ENCODE measurements at regions not wholly inside any gene's neighbourhood (a gene's known extent, or its start where the extent isn't known, plus 50 kb on each side); places are given as distances from the start of the nearest gene placed in this dataset.

DNA sequence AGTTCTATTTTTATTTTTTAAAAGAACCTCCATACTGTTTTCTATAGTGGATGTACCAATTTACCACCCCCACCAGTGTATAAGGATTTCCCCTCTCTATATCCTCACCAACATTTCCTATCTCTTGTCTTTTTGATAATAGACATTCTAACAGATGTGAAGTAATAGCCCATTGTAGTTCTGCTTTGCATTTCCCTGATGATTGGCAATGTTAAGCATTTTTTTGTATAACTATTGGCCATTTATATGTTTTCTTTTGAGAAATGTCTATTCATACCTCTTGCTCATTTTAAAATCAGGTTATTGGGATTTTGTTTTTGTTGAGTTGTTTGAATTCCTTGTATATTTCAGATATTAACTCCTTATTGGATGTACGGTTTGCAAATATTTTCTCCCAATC is 251.1 kb upstream of the HTR2C start:
- H3K27ac ChIP-seq: no peak overlapping the region
- TF ChIP-seq, protein P1, sequence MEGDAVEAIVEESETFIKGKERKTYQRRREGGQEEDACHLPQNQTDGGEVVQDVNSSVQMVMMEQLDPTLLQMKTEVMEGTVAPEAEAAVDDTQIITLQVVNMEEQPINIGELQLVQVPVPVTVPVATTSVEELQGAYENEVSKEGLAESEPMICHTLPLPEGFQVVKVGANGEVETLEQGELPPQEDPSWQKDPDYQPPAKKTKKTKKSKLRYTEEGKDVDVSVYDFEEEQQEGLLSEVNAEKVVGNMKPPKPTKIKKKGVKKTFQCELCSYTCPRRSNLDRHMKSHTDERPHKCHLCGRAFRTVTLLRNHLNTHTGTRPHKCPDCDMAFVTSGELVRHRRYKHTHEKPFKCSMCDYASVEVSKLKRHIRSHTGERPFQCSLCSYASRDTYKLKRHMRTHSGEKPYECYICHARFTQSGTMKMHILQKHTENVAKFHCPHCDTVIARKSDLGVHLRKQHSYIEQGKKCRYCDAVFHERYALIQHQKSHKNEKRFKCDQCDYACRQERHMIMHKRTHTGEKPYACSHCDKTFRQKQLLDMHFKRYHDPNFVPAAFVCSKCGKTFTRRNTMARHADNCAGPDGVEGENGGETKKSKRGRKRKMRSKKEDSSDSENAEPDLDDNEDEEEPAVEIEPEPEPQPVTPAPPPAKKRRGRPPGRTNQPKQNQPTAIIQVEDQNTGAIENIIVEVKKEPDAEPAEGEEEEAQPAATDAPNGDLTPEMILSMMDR (conservative IDR thresholded peaks at IDR 0.05): no peak

DNA sequence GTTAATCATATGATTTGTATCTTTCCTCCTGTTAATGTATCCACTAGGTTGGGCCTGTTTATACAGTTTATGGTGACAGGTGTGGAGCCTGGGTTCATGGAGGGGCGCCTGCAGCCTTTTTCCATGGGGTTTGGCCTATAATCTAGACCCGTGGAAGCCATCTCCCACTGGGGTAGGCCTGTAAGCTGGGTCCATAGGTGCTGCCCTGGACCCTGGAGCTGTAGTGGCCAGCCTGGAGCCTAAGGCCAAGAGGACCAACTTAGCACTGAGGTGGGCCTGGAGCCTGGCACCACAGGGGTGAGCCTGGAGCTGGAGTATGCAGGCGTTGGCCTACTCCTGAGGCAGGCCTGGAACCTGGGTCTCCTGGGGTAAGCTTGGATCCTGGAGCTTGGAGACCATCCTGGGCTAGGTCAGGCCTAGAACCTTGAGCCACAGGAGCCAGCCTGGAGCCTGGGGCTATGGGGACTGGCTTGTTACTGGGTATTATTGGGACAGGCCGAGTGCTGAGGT is 249.4 kb upstream of the HTR2C start:
- TF ChIP-seq, protein P1 (conservative IDR thresholded peaks at IDR 0.05): no peak
- H3K27ac ChIP-seq: no peak overlapping the region

DNA sequence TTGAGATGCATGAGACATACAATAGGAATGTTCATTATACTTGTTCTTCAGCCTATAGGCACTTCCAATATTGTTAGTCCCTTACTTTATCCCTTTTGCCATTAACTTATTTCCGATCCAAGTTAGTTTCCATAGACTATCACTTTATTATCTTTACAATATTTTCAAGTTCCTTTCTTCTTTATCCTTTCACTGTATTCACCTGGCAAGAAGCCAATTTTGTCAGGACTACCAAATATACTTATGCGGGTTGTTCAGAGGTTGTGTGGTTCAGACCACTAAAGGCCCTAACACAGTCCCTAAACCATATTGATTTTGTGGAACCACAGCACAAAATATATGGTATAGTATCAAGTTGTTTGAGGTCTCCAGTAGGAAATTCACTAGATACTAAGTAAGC is 245.0 kb upstream of the HTR2C start:
- TF ChIP-seq, protein P1 (conservative IDR thresholded peaks at IDR 0.05): no peak
- H3K27ac ChIP-seq: no peak overlapping the region

DNA sequence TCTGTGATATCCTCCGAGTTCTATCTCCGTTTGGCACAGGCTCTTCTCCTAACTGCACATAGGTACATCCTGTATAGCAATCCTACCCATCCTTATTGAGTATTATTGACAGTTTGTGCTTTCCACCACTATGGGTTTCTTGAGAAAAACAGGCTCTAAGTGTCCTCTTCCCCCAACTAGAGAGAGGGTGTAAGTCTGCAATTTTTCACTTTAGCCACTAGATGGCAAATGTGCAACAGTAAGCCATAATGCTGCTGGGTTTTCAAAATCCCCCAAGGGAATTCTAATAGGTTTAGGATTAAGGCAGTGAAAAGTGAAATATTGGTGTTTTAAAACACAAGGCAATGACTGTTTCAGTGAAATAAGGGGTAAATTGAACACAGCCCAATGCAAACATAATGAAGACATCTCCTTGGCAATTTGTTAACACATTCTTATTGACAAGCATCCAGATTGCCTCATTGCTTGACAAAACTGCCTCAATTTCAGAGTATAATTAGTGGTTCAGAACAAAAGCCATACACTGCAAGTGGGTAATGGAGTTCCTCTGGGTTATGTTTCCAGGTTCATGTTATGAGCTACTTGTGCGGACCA is 239.0 kb upstream of the HTR2C start:
- H3K27ac ChIP-seq: no peak overlapping the region
- TF ChIP-seq, protein P1 (conservative IDR thresholded peaks at IDR 0.05): peak; percentile 63

DNA sequence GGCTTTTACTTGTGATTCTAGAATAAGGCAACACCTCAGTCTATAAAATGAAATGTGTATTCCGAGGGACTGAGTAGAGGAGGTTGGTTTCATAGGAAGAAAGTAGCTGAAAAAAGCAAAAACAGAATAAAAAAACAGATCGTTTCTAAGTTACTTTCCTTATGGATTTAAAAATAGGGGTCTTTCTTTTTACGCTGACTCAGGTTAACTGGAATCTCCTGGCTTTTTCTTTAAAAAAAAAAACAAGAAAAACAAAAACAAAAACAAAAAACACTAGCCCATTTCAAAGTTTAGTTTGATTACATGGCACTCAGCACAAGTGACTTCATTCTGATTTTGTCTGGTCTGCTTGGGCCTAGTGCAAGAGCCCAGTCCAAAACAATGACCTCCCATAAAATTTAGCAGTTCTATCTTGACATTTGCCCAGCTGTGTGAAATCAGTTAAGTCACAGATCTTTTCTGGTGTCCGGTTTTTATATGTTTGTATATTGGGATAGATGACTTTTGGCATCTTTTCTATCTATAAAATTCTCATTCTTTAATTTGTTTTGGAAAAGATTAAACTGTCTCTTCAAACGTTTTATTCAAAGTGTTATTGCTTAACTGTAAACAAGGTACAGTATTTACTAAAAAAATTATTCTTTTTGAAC is 222.7 kb upstream of the HTR2C start:
- no peak overlapping the region for H3K27ac ChIP-seq
- TF ChIP-seq, protein P1 (conservative IDR thresholded peaks at IDR 0.05): no peak

DNA sequence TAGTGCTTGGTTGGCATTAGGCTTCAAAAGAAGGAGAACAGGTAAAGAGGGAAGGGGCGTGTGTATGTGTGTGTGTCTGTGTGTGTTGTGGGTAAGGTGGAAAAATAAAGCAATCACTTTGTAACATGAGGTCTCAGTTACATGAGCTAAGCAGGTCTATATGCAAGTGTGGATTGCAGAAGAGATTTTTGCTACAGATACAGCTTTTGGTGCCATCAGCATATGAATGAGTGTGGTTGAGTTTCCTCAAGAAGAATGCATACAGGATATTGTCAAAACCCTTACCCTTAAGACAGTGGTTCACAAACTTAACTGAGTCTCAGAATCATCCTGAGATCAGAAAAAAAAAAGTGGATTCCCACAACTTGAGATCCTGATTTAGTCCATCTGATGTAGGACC is 220.5 kb upstream of the HTR2C start:
- H3K27ac ChIP-seq: no peak overlapping the region

DNA sequence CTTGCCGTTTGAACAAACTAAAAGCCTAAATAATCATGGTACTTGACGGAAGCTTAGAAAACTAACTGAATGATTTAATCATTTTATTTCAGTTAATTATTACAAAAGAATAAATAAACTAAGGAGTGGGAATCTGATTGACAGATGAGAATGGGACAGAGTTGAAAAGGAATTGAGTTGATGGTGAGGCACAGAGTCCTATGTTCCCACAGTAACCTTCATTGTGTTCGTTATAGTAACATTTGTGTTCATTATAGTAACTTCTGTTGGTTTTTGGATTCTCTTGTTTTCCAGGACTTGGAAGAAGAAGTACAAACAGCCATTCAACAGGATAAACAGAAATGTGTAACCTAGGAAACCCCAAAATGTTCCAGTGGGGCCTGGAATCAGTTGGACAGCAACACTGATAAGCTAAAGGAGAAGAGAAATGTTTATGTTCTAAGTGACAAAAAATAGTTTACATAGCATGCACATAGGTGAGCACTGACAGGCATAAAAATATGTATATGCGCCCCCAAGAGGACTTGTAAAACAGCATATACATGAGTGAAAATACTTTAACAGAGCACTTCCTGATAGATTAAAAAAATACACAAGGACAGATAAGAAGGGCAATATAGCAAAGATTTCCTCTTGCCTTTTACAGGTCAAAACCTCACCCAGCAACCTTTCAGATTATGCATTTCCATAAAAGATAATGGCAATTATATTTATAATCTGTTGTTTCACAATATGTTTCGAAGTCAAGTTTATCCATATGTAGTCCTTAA is 218.6 kb upstream of the HTR2C start:
- H3K27ac ChIP-seq: no peak overlapping the region
- TF ChIP-seq, protein P1 (conservative IDR thresholded peaks at IDR 0.05): no peak

More for the DNA sequence above, 220.5 kb upstream of the HTR2C start:
- TF ChIP-seq, protein P1 (conservative IDR thresholded peaks at IDR 0.05): no peak
